ENCODE measurements at regions not wholly inside any gene's neighbourhood (a gene's known extent, or its start where the extent isn't known, plus 50 kb on each side); places are given as distances from the start of the nearest gene placed in this dataset.

- no peaks in the 10 kb centered on the region for H3K27me3 ChIP-seq (ENCODE audit: control insufficient read depth in 3 of 3, insufficient read depth in 3 of 3, low read length in 2 of 3)
- DNase-seq, result no peak
- H3K4me1 ChIP-seq (ENCODE audit: control insufficient read depth in 5 of 5, insufficient read depth in 5 of 5, low read length in 5 of 5), result peaks cover 0 to 1% (median 0%) of the 10 kb centered on the region in 5 donors
- H3K9ac ChIP-seq (ENCODE audit: insufficient read depth in 1 of 2, low read length in 2 of 2), result no peak overlapping the region
- no peak overlapping the region for H3K27ac ChIP-seq (ENCODE audit: low read depth in 1 of 2, low read length in 1 of 2)
- no peaks in the 10 kb centered on the region for H3K36me3 ChIP-seq (ENCODE audit: control insufficient read depth in 4 of 4, insufficient read depth in 4 of 4, low read length in 4 of 4)
- no peak overlapping the region for H3K4me3 ChIP-seq
- no peak for ATAC-seq (ENCODE audit: insufficient read depth, low FRiP score)
- WGBS, 2 donors, result 86 to 87% methylated on average over 2 of the region's 2 CpGs
- no peaks in the 10 kb centered on the region for H3K9me3 ChIP-seq (ENCODE audit: control insufficient read depth in 4 of 4, insufficient read depth in 3 of 4, low read length in 3 of 4)
- TF ChIP-seq CTCF (IDR thresholded peaks at IDR 0.05; ENCODE audit: control extremely low read depth, extremely low read depth), result no peak
These were observed 169.1 kb upstream of the NLRP1 start for GRCh38 chr17:5753421-5753820.

- Histone ChIP-seq H3K4me3 (no peak overlapping the region), H3K36me3 (ENCODE audit: control insufficient read depth in 4 of 4, insufficient read depth in 4 of 4, low read length in 4 of 4) (no peaks in the 10 kb centered on the region), H3K9me3 (ENCODE audit: control insufficient read depth in 4 of 4, insufficient read depth in 3 of 4, low read length in 3 of 4) (peaks cover 0 to 3% (median 0%) of the 10 kb centered on the region in 4 donors), H3K4me1 (ENCODE audit: control insufficient read depth in 5 of 5, insufficient read depth in 5 of 5, low read length in 5 of 5) (no peaks in the 10 kb centered on the region), H3K27ac (ENCODE audit: low read depth in 1 of 2, low read length in 1 of 2) (no peak overlapping the region), H3K9ac (ENCODE audit: insufficient read depth in 1 of 2, low read length in 2 of 2) (no peak overlapping the region), H3K27me3 (ENCODE audit: control insufficient read depth in 3 of 3, insufficient read depth in 3 of 3, low read length in 2 of 3) (no peaks in the 10 kb centered on the region)
- no peak for ATAC-seq (ENCODE audit: insufficient read depth, low FRiP score)
- no peak for DNase-seq
- WGBS, 2 donors, result 66 to 81% methylated on average over 8 of the region's 8 CpGs
- TF ChIP-seq CTCF (IDR thresholded peaks at IDR 0.05; ENCODE audit: control extremely low read depth, extremely low read depth), result no peak
These were observed 173.1 kb upstream of the NLRP1 start for GRCh38 chr17:5757314-5757907.

- H3K9me3 ChIP-seq (ENCODE audit: control insufficient read depth in 4 of 4, insufficient read depth in 3 of 4, low read length in 3 of 4), result peaks cover 0 to 4% (median 0%) of the 10 kb centered on the region in 4 donors
- H3K36me3 ChIP-seq (ENCODE audit: control insufficient read depth in 4 of 4, insufficient read depth in 4 of 4, low read length in 4 of 4), result no peaks in the 10 kb centered on the region
- H3K27me3 ChIP-seq (ENCODE audit: control insufficient read depth in 3 of 3, insufficient read depth in 3 of 3, low read length in 2 of 3), result peaks cover 0 to 9% (median 0%) of the 10 kb centered on the region in 3 donors
- H3K27ac ChIP-seq (ENCODE audit: low read depth in 1 of 2, low read length in 1 of 2), result no peak overlapping the region
- no peak for TF ChIP-seq CTCF (IDR thresholded peaks at IDR 0.05; ENCODE audit: control extremely low read depth, extremely low read depth)
- H3K4me1 ChIP-seq (ENCODE audit: control insufficient read depth in 5 of 5, insufficient read depth in 5 of 5, low read length in 5 of 5), result no peaks in the 10 kb centered on the region
- no peak overlapping the region for H3K9ac ChIP-seq (ENCODE audit: insufficient read depth in 1 of 2, low read length in 2 of 2)
- no peak overlapping the region for H3K4me3 ChIP-seq
- DNase-seq (no peak), ATAC-seq (ENCODE audit: insufficient read depth, low FRiP score) (no peak)
These were observed 174.3 kb upstream of the NLRP1 start for GRCh38 chr17:5758651-5759050.

- no peak for ATAC-seq (ENCODE audit: insufficient read depth, low FRiP score)
- Histone ChIP-seq H3K9me3 (ENCODE audit: control insufficient read depth in 4 of 4, insufficient read depth in 3 of 4, low read length in 3 of 4) (peaks cover 0 to 5% (median 0%) of the 10 kb centered on the region in 4 donors), H3K4me3 (no peak overlapping the region), H3K4me1 (ENCODE audit: control insufficient read depth in 5 of 5, insufficient read depth in 5 of 5, low read length in 5 of 5) (no peaks in the 10 kb centered on the region), H3K36me3 (ENCODE audit: control insufficient read depth in 4 of 4, insufficient read depth in 4 of 4, low read length in 4 of 4) (no peaks in the 10 kb centered on the region), H3K27ac (ENCODE audit: low read depth in 1 of 2, low read length in 1 of 2) (no peak overlapping the region), H3K9ac (ENCODE audit: insufficient read depth in 1 of 2, low read length in 2 of 2) (no peak overlapping the region), H3K27me3 (ENCODE audit: control insufficient read depth in 3 of 3, insufficient read depth in 3 of 3, low read length in 2 of 3) (peaks cover 0 to 15% (median 0%) of the 10 kb centered on the region in 3 donors)
- 52% methylated on average over 8 of the region's 8 CpGs for WGBS, 2 donors
- no peak for DNase-seq
- no peak for TF ChIP-seq CTCF (IDR thresholded peaks at IDR 0.05; ENCODE audit: control extremely low read depth, extremely low read depth)
These were observed 175.2 kb upstream of the NLRP1 start for GRCh38 chr17:5759501-5759925.

All from lung (tissue), 11 donors.